NB4 (cell line): ENCODE measurements at regions not wholly inside any gene's neighbourhood (a gene's known extent, or its start where the extent isn't known, plus 50 kb on each side); places are given as distances from the start of the nearest gene placed in this dataset.

Experiments
- CTCF ChIP-seq: IDR thresholded peaks from one replicate; pipeline ENCODE4 v1.5.1; 2012; ENCODE audit warnings: low read depth, low read length
- MYC ChIP-seq: IDR thresholded peaks from 2 replicates; pipeline ENCODE4 v1.6.1; 2011; ENCODE audit warnings: low read depth, low read length
- POLR2A ChIP-seq: IDR thresholded peaks from 2 replicates; pipeline ENCODE4 v1.6.1; 2011; ENCODE audit warnings: mild to moderate bottlenecking; ENCODE audit not compliant: insufficient read length; ENCODE audit errors: extremely low read depth

GRCh38 chr13:44778761-44779484 is 202.8 kb upstream of the TSC22D1 start:
- TF ChIP-seq CTCF, result no peak
- no peak for TF ChIP-seq POLR2A
- TF ChIP-seq MYC, result no peak
